ENCODE measurements at regions not wholly inside any gene's neighbourhood (a gene's known extent, or its start where the extent isn't known, plus 50 kb on each side); places are given as distances from the start of the nearest gene placed in this dataset.

DNA sequence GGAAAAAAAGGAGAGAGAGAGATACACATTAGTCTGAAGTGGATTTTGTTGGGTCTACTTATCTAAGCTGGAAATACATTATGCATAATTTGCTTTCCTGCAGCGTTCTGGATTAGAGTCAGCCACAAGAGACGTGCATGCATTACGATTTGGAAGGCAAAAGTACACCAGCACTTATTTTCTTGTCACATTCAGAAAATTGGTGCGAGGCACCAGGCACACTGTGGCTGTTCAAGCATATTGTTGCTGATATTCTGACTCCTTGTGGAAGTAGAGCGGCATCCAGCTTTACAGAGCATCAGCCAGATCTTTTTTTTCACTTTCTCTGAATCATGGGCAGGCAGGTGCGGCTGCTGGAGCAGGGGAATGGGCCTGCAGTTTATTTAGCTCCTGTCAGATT is 905.6 kb upstream of the SPRY2 start:
- Histone ChIP-seq H2AFZ (ENCODE audit: insufficient read depth, low read depth, low read length, poor library complexity, severe bottlenecking) (no peak overlapping the region), H3K27me3 (replicated peaks in 1 of 4; ENCODE audit: control extremely low read depth in 1 of 4, control insufficient read depth in 3 of 4, insufficient read depth in 4 of 4, low read length in 3 of 4) (no peaks in the 10 kb centered on the region), H3K4me3 (ENCODE audit: control extremely low read depth in 1 of 5, extremely low read depth in 1 of 5, insufficient read depth in 1 of 5, low read depth in 2 of 5, low read length in 4 of 5) (no peak overlapping the region), H3K9ac (ENCODE audit: low read length) (no peak overlapping the region), H3K27ac (ENCODE audit: low read length in 2 of 2) (no peak overlapping the region), H3K4me2 (replicated peaks; ENCODE audit: low read depth, low read length, poor library complexity, severe bottlenecking) (no peak overlapping the region), H3K4me1 (ENCODE audit: control insufficient read depth in 2 of 2, insufficient read depth in 2 of 2, low read length in 2 of 2) (no peaks in the 10 kb centered on the region), H3K79me2 (ENCODE audit: control insufficient read depth, insufficient read depth, low read length) (no peaks in the 10 kb centered on the region), H3K36me3 (replicated peaks in 1 of 2; ENCODE audit: control extremely low read depth in 1 of 2, control insufficient read depth in 1 of 2, extremely low read depth in 1 of 2, insufficient read depth in 2 of 2, low read length in 1 of 2) (no peaks in the 10 kb centered on the region), H4K20me1 (ENCODE audit: control insufficient read depth, insufficient read depth, low read length, poor library complexity, severe bottlenecking) (no peaks in the 10 kb centered on the region), H3K9me3 (ENCODE audit: control extremely low read depth in 1 of 3, control insufficient read depth in 2 of 3, insufficient read depth in 1 of 3, low read length in 2 of 3) (peaks cover 0 to 10% (median 2%) of the 10 kb centered on the region in 3 donors)
- Mint-ChIP-seq H3K4me1 (no peaks in the 10 kb centered on the region), H3K27ac (no peak overlapping the region), H3K9me3 (ENCODE audit: insufficient read depth) (no peaks in the 10 kb centered on the region), H3K27me3 (no peaks in the 10 kb centered on the region), H3K4me3 (no peak overlapping the region)
- no peak for ATAC-seq (ENCODE audit: low read depth)
- intact Hi-C loops (cut with micrococcal nuclease): no loop called here
- TF ChIP-seq EZH2 (IDR thresholded peaks at IDR 0.05; ENCODE audit: borderline replicate concordance, insufficient read depth, low read depth, low read length, poor library complexity, severe bottlenecking): no peak
- TF ChIP-seq, protein P1, sequence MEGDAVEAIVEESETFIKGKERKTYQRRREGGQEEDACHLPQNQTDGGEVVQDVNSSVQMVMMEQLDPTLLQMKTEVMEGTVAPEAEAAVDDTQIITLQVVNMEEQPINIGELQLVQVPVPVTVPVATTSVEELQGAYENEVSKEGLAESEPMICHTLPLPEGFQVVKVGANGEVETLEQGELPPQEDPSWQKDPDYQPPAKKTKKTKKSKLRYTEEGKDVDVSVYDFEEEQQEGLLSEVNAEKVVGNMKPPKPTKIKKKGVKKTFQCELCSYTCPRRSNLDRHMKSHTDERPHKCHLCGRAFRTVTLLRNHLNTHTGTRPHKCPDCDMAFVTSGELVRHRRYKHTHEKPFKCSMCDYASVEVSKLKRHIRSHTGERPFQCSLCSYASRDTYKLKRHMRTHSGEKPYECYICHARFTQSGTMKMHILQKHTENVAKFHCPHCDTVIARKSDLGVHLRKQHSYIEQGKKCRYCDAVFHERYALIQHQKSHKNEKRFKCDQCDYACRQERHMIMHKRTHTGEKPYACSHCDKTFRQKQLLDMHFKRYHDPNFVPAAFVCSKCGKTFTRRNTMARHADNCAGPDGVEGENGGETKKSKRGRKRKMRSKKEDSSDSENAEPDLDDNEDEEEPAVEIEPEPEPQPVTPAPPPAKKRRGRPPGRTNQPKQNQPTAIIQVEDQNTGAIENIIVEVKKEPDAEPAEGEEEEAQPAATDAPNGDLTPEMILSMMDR (IDR thresholded peaks at IDR 0.05): no peak
- CTCF ChIA-PET: no interaction called here
- POLR2A ChIA-PET: no interaction called here
- 82% methylated on average over 6 of the region's 6 CpGs for WGBS (ENCODE audit: insufficient coverage)
- no peak for DNase-seq

DNA sequence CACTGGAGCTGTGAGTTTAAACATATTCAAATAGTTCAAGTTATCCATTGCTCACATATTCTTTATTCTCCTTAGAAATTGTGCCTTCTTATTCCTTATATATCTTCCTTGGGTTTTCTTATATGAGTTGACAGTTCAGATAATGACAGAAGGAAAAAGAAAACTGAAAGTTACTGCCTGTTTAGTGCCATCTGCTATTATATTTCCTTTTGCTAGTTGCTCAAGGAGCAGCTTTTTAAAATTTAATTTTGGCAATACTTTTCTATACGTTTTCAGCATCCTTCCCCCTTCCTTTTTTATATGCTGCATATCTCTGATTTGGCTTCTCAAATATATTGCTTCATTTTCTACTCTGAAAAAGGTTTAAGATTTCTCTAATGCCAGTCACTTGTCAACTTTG is 903.1 kb upstream of the SPRY2 start:
- no peaks in the 10 kb centered on the region for H3K9me3 Mint-ChIP-seq (ENCODE audit: insufficient read depth)
- ATAC-seq (ENCODE audit: low read depth): no peak
- Histone ChIP-seq H3K4me1 (ENCODE audit: control insufficient read depth in 2 of 2, insufficient read depth in 2 of 2, low read length in 2 of 2) (no peaks in the 10 kb centered on the region), H3K9me3 (ENCODE audit: control extremely low read depth in 1 of 3, control insufficient read depth in 2 of 3, insufficient read depth in 1 of 3, low read length in 2 of 3) (peaks cover 0 to 10% (median 1%) of the 10 kb centered on the region in 3 donors), H4K20me1 (ENCODE audit: control insufficient read depth, insufficient read depth, low read length, poor library complexity, severe bottlenecking) (no peaks in the 10 kb centered on the region), H3K9ac (ENCODE audit: low read length) (no peak overlapping the region), H3K4me2 (replicated peaks; ENCODE audit: low read depth, low read length, poor library complexity, severe bottlenecking) (no peak overlapping the region), H3K27ac (ENCODE audit: low read length in 2 of 2) (no peak overlapping the region), H2AFZ (ENCODE audit: insufficient read depth, low read depth, low read length, poor library complexity, severe bottlenecking) (no peak overlapping the region), H3K79me2 (ENCODE audit: control insufficient read depth, insufficient read depth, low read length) (no peaks in the 10 kb centered on the region), H3K36me3 (replicated peaks in 1 of 2; ENCODE audit: control extremely low read depth in 1 of 2, control insufficient read depth in 1 of 2, extremely low read depth in 1 of 2, insufficient read depth in 2 of 2, low read length in 1 of 2) (no peaks in the 10 kb centered on the region), H3K4me3 (ENCODE audit: control extremely low read depth in 1 of 5, extremely low read depth in 1 of 5, insufficient read depth in 1 of 5, low read depth in 2 of 5, low read length in 4 of 5) (no peak overlapping the region), H3K27me3 (replicated peaks in 1 of 4; ENCODE audit: control extremely low read depth in 1 of 4, control insufficient read depth in 3 of 4, insufficient read depth in 4 of 4, low read length in 3 of 4) (no peaks in the 10 kb centered on the region)
- no CpG with 5 or more reads among the region's 1 CpG for WGBS (ENCODE audit: insufficient coverage)
- TF ChIP-seq EZH2 (IDR thresholded peaks at IDR 0.05; ENCODE audit: borderline replicate concordance, insufficient read depth, low read depth, low read length, poor library complexity, severe bottlenecking): no peak
- TF ChIP-seq, protein P1 (IDR thresholded peaks at IDR 0.05): no peak
- POLR2A ChIA-PET: no interaction called here
- intact Hi-C loops (cut with micrococcal nuclease): no loop called here
- H3K27ac Mint-ChIP-seq: no peak overlapping the region
- H3K4me1 Mint-ChIP-seq: no peaks in the 10 kb centered on the region
- H3K4me3 Mint-ChIP-seq: no peak overlapping the region
- no peaks in the 10 kb centered on the region for H3K27me3 Mint-ChIP-seq
- DNase-seq: no peak
- CTCF ChIA-PET: no interaction called here
